ENCODE measurements at regions not wholly inside any gene's neighbourhood (a gene's known extent, or its start where the extent isn't known, plus 50 kb on each side); places are given as distances from the start of the nearest gene placed in this dataset.
A peak's percentile ranks its signal among the peaks of the same experiment; 100 is the strongest.

DNA sequence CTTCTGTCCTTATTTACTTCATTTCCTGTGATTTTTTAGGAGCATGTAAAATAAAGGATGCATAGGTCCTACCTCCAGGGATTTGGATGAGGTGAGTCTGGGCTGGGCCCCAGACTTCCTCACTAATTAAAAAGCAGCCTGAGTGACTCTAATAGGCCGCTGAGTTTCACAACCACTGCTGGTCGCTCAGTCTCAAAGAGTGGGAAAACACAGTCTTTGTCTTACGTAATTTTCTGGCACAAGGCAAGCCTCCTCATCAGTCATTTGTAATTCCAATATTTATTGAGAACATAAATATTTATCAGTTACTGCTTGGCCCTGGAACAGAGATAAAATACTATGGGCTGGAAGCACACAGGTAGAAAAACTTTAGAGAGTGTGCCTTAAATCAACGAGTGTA lies 195.4 kb upstream of the RUNX1 start:
- no peak for DNase-seq
- Histone ChIP-seq H3K9me3 (no peaks in the 10 kb centered on the region), H3K27me3 (no peaks in the 10 kb centered on the region), H3K4me1 (no peaks in the 10 kb centered on the region), H3K4me3 (no peak overlapping the region), H3K36me3 (no peaks in the 10 kb centered on the region), H3K27ac (peak overlapping the region in 1 of 4 donors; percentile 50)
- TF ChIP-seq POLR2A (IDR thresholded peaks at IDR 0.05) = no peak
- TF ChIP-seq, protein P1, sequence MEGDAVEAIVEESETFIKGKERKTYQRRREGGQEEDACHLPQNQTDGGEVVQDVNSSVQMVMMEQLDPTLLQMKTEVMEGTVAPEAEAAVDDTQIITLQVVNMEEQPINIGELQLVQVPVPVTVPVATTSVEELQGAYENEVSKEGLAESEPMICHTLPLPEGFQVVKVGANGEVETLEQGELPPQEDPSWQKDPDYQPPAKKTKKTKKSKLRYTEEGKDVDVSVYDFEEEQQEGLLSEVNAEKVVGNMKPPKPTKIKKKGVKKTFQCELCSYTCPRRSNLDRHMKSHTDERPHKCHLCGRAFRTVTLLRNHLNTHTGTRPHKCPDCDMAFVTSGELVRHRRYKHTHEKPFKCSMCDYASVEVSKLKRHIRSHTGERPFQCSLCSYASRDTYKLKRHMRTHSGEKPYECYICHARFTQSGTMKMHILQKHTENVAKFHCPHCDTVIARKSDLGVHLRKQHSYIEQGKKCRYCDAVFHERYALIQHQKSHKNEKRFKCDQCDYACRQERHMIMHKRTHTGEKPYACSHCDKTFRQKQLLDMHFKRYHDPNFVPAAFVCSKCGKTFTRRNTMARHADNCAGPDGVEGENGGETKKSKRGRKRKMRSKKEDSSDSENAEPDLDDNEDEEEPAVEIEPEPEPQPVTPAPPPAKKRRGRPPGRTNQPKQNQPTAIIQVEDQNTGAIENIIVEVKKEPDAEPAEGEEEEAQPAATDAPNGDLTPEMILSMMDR (IDR thresholded peaks at IDR 0.05) = no peak

DNA sequence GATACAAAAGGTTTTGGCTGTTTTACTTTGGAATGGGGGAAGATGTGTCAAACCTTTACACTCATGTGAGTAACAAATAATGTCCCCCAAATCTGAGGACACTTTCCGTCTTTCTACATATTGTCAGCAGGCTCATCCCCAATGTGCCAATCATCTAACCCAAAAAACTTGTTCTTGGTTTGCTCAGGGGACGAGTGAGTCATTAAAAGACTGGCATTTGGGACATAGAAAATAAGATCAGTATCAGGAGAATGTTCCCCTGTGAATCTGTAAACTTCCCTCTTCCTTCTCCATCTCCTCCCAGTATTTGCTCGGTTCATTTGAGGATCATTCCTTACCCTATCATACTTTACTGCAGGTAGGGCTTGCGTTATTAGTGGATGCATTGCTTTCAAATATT lies 194.1 kb upstream of the RUNX1 start:
- DNase-seq = no peak
- H3K27ac ChIP-seq = no peak overlapping the region
- TF ChIP-seq, protein P1 (IDR thresholded peaks at IDR 0.05) = no peak
- TF ChIP-seq POLR2A (IDR thresholded peaks at IDR 0.05) = no peak

DNA sequence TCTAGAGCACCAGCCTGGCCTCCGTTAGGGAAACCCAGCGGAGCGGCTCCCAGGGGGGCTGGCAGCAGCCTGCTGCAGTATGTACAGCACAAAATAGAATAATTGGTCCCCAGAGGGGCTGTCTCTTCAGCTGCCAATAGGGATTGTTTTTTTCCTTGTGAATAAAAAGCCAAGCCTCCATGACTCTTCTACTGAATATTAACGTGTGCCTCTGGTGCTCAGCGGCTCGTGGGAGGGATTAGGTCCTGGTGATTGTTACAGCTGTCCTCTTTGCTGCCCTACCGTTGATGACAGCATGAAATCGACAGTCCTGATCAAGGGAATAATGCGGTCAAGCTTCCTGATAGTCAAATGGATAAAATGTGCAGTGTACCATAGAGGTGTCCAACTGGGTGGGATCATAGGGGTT lies 190.7 kb upstream of the RUNX1 start:
- no peaks in the 10 kb centered on the region for H3K36me3 ChIP-seq
- no peaks in the 10 kb centered on the region for H3K4me1 ChIP-seq
- no peak overlapping the region for H3K27ac ChIP-seq
- H3K9me3 ChIP-seq = no peaks in the 10 kb centered on the region
- H3K27me3 ChIP-seq = no peaks in the 10 kb centered on the region
- H3K4me3 ChIP-seq = no peak overlapping the region
- TF ChIP-seq, protein P1 (IDR thresholded peaks at IDR 0.05) = no peak
- TF ChIP-seq POLR2A (IDR thresholded peaks at IDR 0.05) = no peak
- no peak for DNase-seq

More for the DNA sequence above, 194.1 kb upstream of the RUNX1 start:
- Histone ChIP-seq H3K4me3 (no peak overlapping the region), H3K4me1 (no peaks in the 10 kb centered on the region), H3K27me3 (no peaks in the 10 kb centered on the region), H3K9me3 (no peaks in the 10 kb centered on the region), H3K36me3 (no peaks in the 10 kb centered on the region)

DNA sequence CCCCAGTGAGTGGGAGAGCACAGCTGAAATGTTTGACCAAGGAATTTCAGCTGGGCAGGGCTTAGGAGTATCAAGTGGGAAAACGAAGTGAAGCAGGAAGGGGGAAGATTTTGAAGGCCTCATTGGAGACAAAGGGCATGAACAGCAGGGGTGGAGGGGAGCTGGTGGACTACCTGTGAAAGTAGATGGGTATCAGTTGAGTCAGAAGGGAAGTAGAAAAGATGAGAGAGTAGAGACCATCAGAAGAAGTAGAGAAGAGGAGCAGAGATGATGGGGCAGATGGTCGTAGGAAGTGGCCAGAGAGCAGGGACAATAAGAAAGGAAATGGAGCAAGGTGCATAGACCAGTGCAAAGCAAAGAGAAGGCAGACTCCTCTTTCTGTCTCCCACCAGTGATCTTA lies 189.0 kb upstream of the RUNX1 start:
- Histone ChIP-seq H3K4me3 (no peak overlapping the region), H3K9me3 (no peaks in the 10 kb centered on the region), H3K27me3 (no peaks in the 10 kb centered on the region), H3K27ac (no peak overlapping the region), H3K4me1 (no peaks in the 10 kb centered on the region), H3K36me3 (no peaks in the 10 kb centered on the region)
- no peak for DNase-seq
- TF ChIP-seq POLR2A (IDR thresholded peaks at IDR 0.05) = no peak
- TF ChIP-seq, protein P1 (IDR thresholded peaks at IDR 0.05) = no peak

DNA sequence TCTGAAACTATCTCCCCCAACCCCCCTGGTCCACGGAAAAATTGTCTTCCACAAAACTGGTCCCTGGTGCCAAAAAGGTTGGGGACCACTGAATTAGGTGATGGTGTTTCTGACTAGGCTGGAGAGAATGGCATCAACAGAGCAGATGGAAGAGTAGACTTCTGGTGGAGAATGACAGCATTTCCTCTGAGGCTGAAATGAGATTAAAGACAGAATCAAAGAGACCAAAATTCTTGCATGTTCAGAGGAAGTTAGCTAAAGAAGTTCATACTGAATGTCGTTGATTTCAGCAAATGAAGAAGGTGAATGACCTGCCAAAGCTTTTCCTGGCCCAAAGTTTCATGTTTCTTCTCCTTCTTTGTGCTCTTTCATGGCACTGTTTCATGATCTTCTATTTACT lies 188.2 kb upstream of the RUNX1 start:
- TF ChIP-seq, protein P1 (IDR thresholded peaks at IDR 0.05) = no peak
- no peak for TF ChIP-seq POLR2A (IDR thresholded peaks at IDR 0.05)
- H3K27ac ChIP-seq = no peak overlapping the region
- no peak overlapping the region for H3K4me3 ChIP-seq
- H3K27me3 ChIP-seq = no peaks in the 10 kb centered on the region
- H3K36me3 ChIP-seq = no peaks in the 10 kb centered on the region
- no peaks in the 10 kb centered on the region for H3K9me3 ChIP-seq
- no peaks in the 10 kb centered on the region for H3K4me1 ChIP-seq
- DNase-seq = no peak

GRCh38 chr21:35236090-35236489 lies 187.0 kb upstream of the RUNX1 start:
- H3K27me3 ChIP-seq = no peaks in the 10 kb centered on the region
- no peak overlapping the region for H3K27ac ChIP-seq
- TF ChIP-seq, protein P1 (IDR thresholded peaks at IDR 0.05) = no peak
- no peak for TF ChIP-seq POLR2A (IDR thresholded peaks at IDR 0.05)
- no peak for DNase-seq
- no peaks in the 10 kb centered on the region for H3K4me1 ChIP-seq
- no peak overlapping the region for H3K4me3 ChIP-seq
- no peaks in the 10 kb centered on the region for H3K9me3 ChIP-seq
- no peaks in the 10 kb centered on the region for H3K36me3 ChIP-seq
